ENCODE measurements at regions not wholly inside any gene's neighbourhood (a gene's known extent, or its start where the extent isn't known, plus 50 kb on each side); places are given as distances from the start of the nearest gene placed in this dataset.

GRCh38 chr10:60726257-60726656 lies 52.0 kb upstream of the CDK1 start:
- Histone ChIP-seq H3K4me3 (ENCODE audit: low read depth in 1 of 3, low read length in 3 of 3) (no peak overlapping the region), H3K36me3 (ENCODE audit: control insufficient read depth in 4 of 4, insufficient read depth in 3 of 4, low read depth in 1 of 4, low read length in 3 of 4) (no peaks in the 10 kb centered on the region), H3K9ac (ENCODE audit: low read depth in 1 of 2, low read length in 2 of 2) (no peak overlapping the region), H3K9me3 (ENCODE audit: control insufficient read depth in 4 of 4, low read length in 3 of 4) (no peaks in the 10 kb centered on the region), H3K27me3 (ENCODE audit: control insufficient read depth in 4 of 4, insufficient read depth in 4 of 4, low read length in 3 of 4) (no peaks in the 10 kb centered on the region), H3K4me1 (ENCODE audit: control insufficient read depth in 4 of 4, insufficient read depth in 4 of 4, low read length in 3 of 4) (no peaks in the 10 kb centered on the region), H3K27ac (ENCODE audit: low read depth in 1 of 2, low read length in 2 of 2) (no peak overlapping the region)
- no peak for DNase-seq (ENCODE audit: low spot score)
- no peak for TF ChIP-seq SP1 (IDR thresholded peaks at IDR 0.05)
- TF ChIP-seq TAF1 (conservative IDR thresholded peaks at IDR 0.05): no peak

GRCh38 chr10:60722623-60723022 lies 55.7 kb upstream of the CDK1 start:
- TF ChIP-seq RXRA (IDR thresholded peaks at IDR 0.05) (no peak), HNF4G (IDR thresholded peaks at IDR 0.05) (no peak), HNF4A (conservative IDR thresholded peaks at IDR 0.05) (no peak), RAD21 (IDR thresholded peaks at IDR 0.05) (no peak), ATF3 (IDR thresholded peaks at IDR 0.05) (no peak), EGR1 (IDR thresholded peaks at IDR 0.05; ENCODE audit: low read depth in 2 of 2) (no peak), FOXA2 (IDR thresholded peaks at IDR 0.05) (no peak), GABPA (IDR thresholded peaks at IDR 0.05 in 1 of 2, conservative IDR thresholded peaks at IDR 0.05 in 1 of 2) (no peak), YY1 (IDR thresholded peaks at IDR 0.05) (no peak), ZBTB33 (IDR thresholded peaks at IDR 0.05) (no peak), CTCF (IDR thresholded peaks at IDR 0.05; ENCODE audit: low read depth, low read length, missing input control) (no peak), FOXA1 (IDR thresholded peaks at IDR 0.05) (no peak), REST (IDR thresholded peaks at IDR 0.05) (no peak), JUND (IDR thresholded peaks at IDR 0.05) (no peak), MAX (IDR thresholded peaks at IDR 0.05) (no peak), TAF1 (conservative IDR thresholded peaks at IDR 0.05) (no peak), SP1 (IDR thresholded peaks at IDR 0.05) (no peak), NR2F2 (IDR thresholded peaks at IDR 0.05) (no peak)
- Histone ChIP-seq H3K27me3 (ENCODE audit: control insufficient read depth in 4 of 4, insufficient read depth in 4 of 4, low read length in 3 of 4) (no peaks in the 10 kb centered on the region), H3K27ac (ENCODE audit: low read depth in 1 of 2, low read length in 2 of 2) (no peak overlapping the region), H3K4me3 (ENCODE audit: low read depth in 1 of 3, low read length in 3 of 3) (no peak overlapping the region), H3K9ac (ENCODE audit: low read depth in 1 of 2, low read length in 2 of 2) (no peak overlapping the region), H3K36me3 (ENCODE audit: control insufficient read depth in 4 of 4, insufficient read depth in 3 of 4, low read depth in 1 of 4, low read length in 3 of 4) (no peaks in the 10 kb centered on the region), H3K9me3 (ENCODE audit: control insufficient read depth in 4 of 4, low read length in 3 of 4) (no peaks in the 10 kb centered on the region), H3K4me1 (ENCODE audit: control insufficient read depth in 4 of 4, insufficient read depth in 4 of 4, low read length in 3 of 4) (no peaks in the 10 kb centered on the region)
- no peak for DNase-seq (ENCODE audit: low spot score)
- 60% methylated on average over 3 of the region's 3 CpGs for WGBS

All from liver (tissue), 8 donors.